H1 (cell line): ENCODE measurements at regions not wholly inside any gene's neighbourhood (a gene's known extent, or its start where the extent isn't known, plus 50 kb on each side); places are given as distances from the start of the nearest gene placed in this dataset.

Experiments used
- CTCF ChIA-PET: fragments of 300-600 bp; sonication (Branson Sonifier 250); formaldehyde crosslinking; loops from one replicate; lab custom pipeline; 2021; ENCODE audit not compliant: partially characterized antibody; lab: Charles Lee
- POLR2A ChIA-PET: fragments of 300-600 bp; sonication (Branson Sonifier 250); formaldehyde crosslinking; loops from one replicate; lab custom pipeline; 2021; ENCODE audit warnings: inconsistent platforms; ENCODE audit not compliant: partially characterized antibody; lab: Charles Lee
- DNase-seq, 2 experiments: peaks; one replicate each; pipeline versions ENCODE4 v3.0.0 to v3.0.0-alpha.2; 2010 to 2022; ENCODE audit warnings: low spot score in 2 of 2, low read depth in 1 of 2, mixed read lengths in 1 of 2
- FAIRE-seq: peaks from 2 replicates; lab custom pipeline; 2011; peaks lifted over from hg19 to GRCh38; lab: Jason Lieb, UNC
- H2AFZ ChIP-seq: 2 replicates; pipeline ENCODE4 v1.8.1; 2012; ENCODE audit warnings: low read length, inconsistent platforms
- H2AK5ac ChIP-seq: 2 replicates; pipeline ENCODE4 v1.6.1; 2013; ENCODE audit warnings: low read depth, low read length
- H2BK120ac ChIP-seq: replicated peaks from 2 replicates; pipeline ENCODE3; 2013; ENCODE audit warnings: low read depth, low read length, inconsistent platforms
- H2BK12ac ChIP-seq: 2 replicates; pipeline ENCODE4 v1.6.1; 2013; ENCODE audit warnings: low read depth, low read length
- H2BK15ac ChIP-seq: 2 replicates; pipeline ENCODE4 v1.6.1; 2013; ENCODE audit warnings: low read length
- H2BK20ac ChIP-seq: 2 replicates; pipeline ENCODE4 v1.6.1; 2013; ENCODE audit warnings: low read length
- H2BK5ac ChIP-seq: 2 replicates; pipeline ENCODE4 v1.6.1; 2013; ENCODE audit warnings: low read depth, low read length
- H3K14ac ChIP-seq: 2 replicates; pipeline ENCODE4 v1.6.1; 2013; ENCODE audit warnings: inconsistent platforms; ENCODE audit not compliant: insufficient read length
- H3K18ac ChIP-seq: 2 replicates; pipeline ENCODE4 v1.6.1; 2013; ENCODE audit warnings: low read length; ENCODE audit errors: extremely low read depth
- H3K23ac ChIP-seq: 2 replicates; pipeline ENCODE4 v1.6.1; 2013; ENCODE audit warnings: inconsistent platforms; ENCODE audit not compliant: insufficient read length
- H3K23me2 ChIP-seq: 2 replicates; pipeline ENCODE4 v1.6.1; 2013; ENCODE audit warnings: low read depth, low read length
- H3K27ac ChIP-seq: 2 replicates; pipeline ENCODE4 v1.6.1; 2011; ENCODE audit warnings: low read depth, low read length, inconsistent platforms
- H3K27me3 ChIP-seq, 4 experiments: replicated peaks in 1 of 4; 1 replicate in 1 of 4; 2 replicates in 3 of 4; pipeline versions ENCODE4 v1.6.1 to v1.8.1; 2011 to 2013; ENCODE audit warnings: low read length in 3 of 4, mild to moderate bottlenecking in 3 of 4, inconsistent platforms in 2 of 4, mixed read lengths in 2 of 4, moderate library complexity in 1 of 4; ENCODE audit not compliant: control insufficient read depth in 3 of 4, insufficient read depth in 3 of 4; ENCODE audit errors: extremely low read depth in 1 of 4
- H3K36me3 ChIP-seq, 4 experiments: 2 replicates each; pipeline versions ENCODE4 v1.6.1 to v1.8.1; 2011 to 2013; ENCODE audit warnings: mild to moderate bottlenecking in 4 of 4, low read length in 3 of 4, moderate library complexity in 2 of 4, control low read depth in 1 of 4, inconsistent platforms in 1 of 4; ENCODE audit not compliant: insufficient read depth in 4 of 4, control insufficient read depth in 2 of 4
- H3K4ac ChIP-seq: replicated peaks from 2 replicates; pipeline ENCODE3; 2013; ENCODE audit warnings: low read length, low read depth, mixed read lengths, inconsistent platforms; ENCODE audit not compliant: insufficient read length
- H3K4me1 ChIP-seq, 4 experiments: replicated peaks in 1 of 4; 1 replicate in 1 of 4; 2 replicates in 3 of 4; pipeline versions ENCODE4 v1.6.1 to v1.8.1; 2011 to 2013; ENCODE audit warnings: low read length in 3 of 4, inconsistent platforms in 2 of 4, mixed read lengths in 1 of 4; ENCODE audit not compliant: insufficient read depth in 4 of 4, control insufficient read depth in 3 of 4
- H3K4me2 ChIP-seq, 2 experiments: 2 replicates each; pipeline versions ENCODE4 v1.6.1 to v1.8.1; 2011 to 2013; ENCODE audit warnings: low read depth in 2 of 2, low read length in 2 of 2, control low read depth in 1 of 2, inconsistent platforms in 1 of 2, mild to moderate bottlenecking in 1 of 2; ENCODE audit not compliant: insufficient read depth in 1 of 2
- H3K4me3 ChIP-seq, 4 experiments: fragments of 200-600, 300-600 bp in 1 of 4; sonication (generic), shearing (Covaris generic), sonication (Bioruptor Twin) in 1 of 4; 2 replicates each; pipeline versions ENCODE4 v1.5.1 to v1.8.1; 2011 to 2016; ENCODE audit warnings: low read length in 4 of 4, low read depth in 3 of 4, control low read depth in 2 of 4, inconsistent platforms in 2 of 4, mild to moderate bottlenecking in 2 of 4, mixed read lengths in 1 of 4, moderate library complexity in 1 of 4; ENCODE audit not compliant: insufficient read depth in 2 of 4; ENCODE audit errors: extremely low read depth in 1 of 4
- H3K56ac ChIP-seq: replicated peaks from 2 replicates; pipeline ENCODE3; 2013; ENCODE audit warnings: low read depth, mild to moderate bottlenecking, mixed read lengths, low read length, inconsistent platforms; ENCODE audit not compliant: insufficient read length
- H3K79me1 ChIP-seq: 2 replicates; pipeline ENCODE4 v1.6.1; 2013; ENCODE audit warnings: low read depth, low read length, control low read depth
- H3K79me2 ChIP-seq, 2 experiments: 2 replicates each; pipeline versions ENCODE4 v1.6.1 to v1.8.1; 2012 to 2013; ENCODE audit warnings: low read length in 2 of 2, mild to moderate bottlenecking in 2 of 2, inconsistent platforms in 1 of 2; ENCODE audit not compliant: insufficient read depth in 2 of 2, control insufficient read depth in 1 of 2
- H3K9ac ChIP-seq, 4 experiments: replicated peaks in 1 of 4; 1 replicate in 1 of 4; 2 replicates in 3 of 4; pipeline versions ENCODE4 v1.6.1 to v1.8.1; 2011 to 2013; ENCODE audit warnings: low read depth in 3 of 4, low read length in 3 of 4, control low read depth in 2 of 4, mild to moderate bottlenecking in 2 of 4, moderate library complexity in 2 of 4, inconsistent platforms in 1 of 4; ENCODE audit errors: extremely low read depth in 1 of 4
- H3K9me3 ChIP-seq, 2 experiments: 2 replicates each; pipeline versions ENCODE4 v1.6.1 to v1.8.1; 2012 to 2013; ENCODE audit warnings: mild to moderate bottlenecking in 2 of 2, moderate library complexity in 2 of 2, control low read depth in 1 of 2, inconsistent platforms in 1 of 2, low read depth in 1 of 2, low read length in 1 of 2, mixed read lengths in 1 of 2; ENCODE audit not compliant: insufficient read depth in 2 of 2
- H4K20me1 ChIP-seq, 2 experiments: replicated peaks in 1 of 2; 2 replicates each; pipeline versions ENCODE3 to v1.8.1; 2011 to 2013; ENCODE audit warnings: inconsistent platforms in 2 of 2, low read length in 2 of 2, mild to moderate bottlenecking in 1 of 2; ENCODE audit not compliant: insufficient read depth in 2 of 2, control insufficient read depth in 1 of 2
- H4K5ac ChIP-seq: 2 replicates; pipeline ENCODE4 v1.6.1; 2013; ENCODE audit warnings: low read length, low read depth, mixed read lengths, inconsistent platforms; ENCODE audit not compliant: insufficient read length
- H4K8ac ChIP-seq: 2 replicates; pipeline ENCODE4 v1.8.0; 2013; ENCODE audit warnings: mild to moderate bottlenecking, moderate library complexity, low read length, inconsistent platforms; ENCODE audit not compliant: insufficient read depth; ENCODE audit errors: extremely low read depth
- H4K91ac ChIP-seq: replicated peaks from 2 replicates; pipeline ENCODE3; 2013; ENCODE audit warnings: low read length, mixed read lengths, inconsistent platforms; ENCODE audit not compliant: insufficient read length
- NANOG ChIP-seq: IDR thresholded peaks from 2 replicates; pipeline ENCODE4 v1.6.1; 2011; ENCODE audit warnings: low read length, low read depth, mild to moderate bottlenecking, inconsistent platforms; ENCODE audit not compliant: insufficient read depth, poor library complexity, severe bottlenecking
- RAD21 ChIP-seq, 2 experiments: IDR thresholded peaks in 1 of 2; conservative IDR thresholded peaks in 1 of 2; 2 replicates each; pipeline ENCODE4 v1.6.1; 2011; ENCODE audit warnings: low read depth in 2 of 2, low read length in 2 of 2, improper control_type of control experiment in 1 of 2, inconsistent platforms in 1 of 2, mild to moderate bottlenecking in 1 of 2, moderate library complexity in 1 of 2
- SIN3A ChIP-seq, 2 experiments: IDR thresholded peaks in 1 of 2; conservative IDR thresholded peaks in 1 of 2; 2 replicates each; pipeline ENCODE4 v1.6.1; 2011 to 2012; ENCODE audit warnings: low read length in 2 of 2, improper control_type of control experiment in 1 of 2, low read depth in 1 of 2, mild to moderate bottlenecking in 1 of 2
- WGBS, 2 experiments: shearing (Covaris generic) in 1 of 2; methylation state at CpG; one replicate each; pipeline versions ENCODE4 v1.1.6 to v1.1.7; 2013 to 2015; ENCODE audit warnings: low lambda C conversion rate in 2 of 2, mixed read lengths in 2 of 2, inconsistent platforms in 1 of 2, low coverage in 1 of 2, missing lambda C conversion rate in 1 of 2; ENCODE audit not compliant: insufficient replicate concordance in 2 of 2, insufficient coverage in 1 of 2, insufficient read length in 1 of 2; ENCODE audit errors: extremely low coverage in 1 of 2, missing lambda C conversion rate in 1 of 2; 5-methylcytosine and 5-hydroxymethylcytosine counted together
- TF ChIP-seq, protein P1 (sequence below): IDR thresholded peaks from 2 replicates; pipeline ENCODE4 v1.6.1; 2011; ENCODE audit warnings: low read length, improper control_type of control experiment

DNA sequence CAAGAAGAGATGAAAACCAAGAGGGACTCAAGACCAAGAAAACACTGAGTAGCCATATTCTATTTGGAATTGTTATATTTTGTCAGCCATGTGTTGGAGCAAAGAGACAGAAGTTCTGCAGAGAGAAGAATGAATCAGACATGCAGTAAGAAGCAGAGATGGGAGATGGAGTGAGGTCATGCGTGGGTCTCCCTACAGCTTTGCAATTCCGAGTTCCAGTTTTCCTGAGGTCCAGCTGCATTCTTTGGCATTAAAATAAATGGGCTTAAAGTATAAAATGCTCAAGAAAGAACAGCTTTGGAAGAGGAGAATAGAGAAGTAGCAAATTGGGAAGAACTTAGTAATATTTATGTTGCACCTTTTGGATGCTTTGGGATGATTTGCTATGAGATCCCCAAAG, 361.6 kb downstream of the NPR3 start:
- H2BK5ac ChIP-seq = no peak overlapping the region
- H2AFZ ChIP-seq = no peak overlapping the region
- H2BK120ac ChIP-seq = no peak overlapping the region
- H4K5ac ChIP-seq = no peak overlapping the region
- H3K4me1 ChIP-seq = no peaks in the 10 kb centered on the region
- H3K4me3 ChIP-seq = no peak overlapping the region
- H2BK12ac ChIP-seq = no peak overlapping the region
- H2BK15ac ChIP-seq = no peak overlapping the region
- no peak overlapping the region for H3K18ac ChIP-seq
- FAIRE-seq (no peak), DNase-seq (no peak)
- no peak overlapping the region for H3K9ac ChIP-seq
- H3K9me3 ChIP-seq = 0 out of 4 replicates have a peak, but pooled peaks cover 0 to 9% of the 10 kb centered on the region in 2 experiments
- no peak overlapping the region for H3K23ac ChIP-seq
- no peak overlapping the region for H3K4me2 ChIP-seq
- CTCF ChIA-PET = interaction anchor here (1.1 to 1.5 kb wide), 2 partner anchors 9 to 117 kb away, joined by 3 read pairs; no protein-coding TSS in a partner anchor
- no peak overlapping the region for H3K4ac ChIP-seq
- no peak overlapping the region for H4K91ac ChIP-seq
- POLR2A ChIA-PET = no interaction called here
- no peak overlapping the region for H3K27ac ChIP-seq
- H3K56ac ChIP-seq = no peak overlapping the region
- no peak overlapping the region for H2AK5ac ChIP-seq
- no peaks in the 10 kb centered on the region for H3K23me2 ChIP-seq
- H3K36me3 ChIP-seq = peaks cover 0 to 3% (median 0%) of the 10 kb centered on the region in 4 experiments; a peak in 1 of 8 replicates
- no peaks in the 10 kb centered on the region for H3K79me1 ChIP-seq
- H3K79me2 ChIP-seq = no peaks in the 10 kb centered on the region
- 92% methylated on average over 2 of the region's 2 CpGs; no CpG with 5 or more reads in 1 of the 2 experiments for WGBS, 2 experiments
- no peak overlapping the region for H2BK20ac ChIP-seq
- H3K27me3 ChIP-seq = no peaks in the 10 kb centered on the region
- no peak overlapping the region for H4K8ac ChIP-seq
- no peaks in the 10 kb centered on the region for H4K20me1 ChIP-seq
- H3K14ac ChIP-seq = no peak overlapping the region
- TF ChIP-seq SIN3A (conservative IDR thresholded peaks at IDR 0.05 in 1 of 2, IDR thresholded peaks at IDR 0.05 in 1 of 2; ENCODE audit: low read depth in 1 of 2, low read length in 2 of 2) (no peak), RAD21 (IDR thresholded peaks at IDR 0.05 in 1 of 2, conservative IDR thresholded peaks at IDR 0.05 in 1 of 2; ENCODE audit: low read depth in 2 of 2, low read length in 2 of 2) (no peak), NANOG (no peak)
- TF ChIP-seq, protein P1, sequence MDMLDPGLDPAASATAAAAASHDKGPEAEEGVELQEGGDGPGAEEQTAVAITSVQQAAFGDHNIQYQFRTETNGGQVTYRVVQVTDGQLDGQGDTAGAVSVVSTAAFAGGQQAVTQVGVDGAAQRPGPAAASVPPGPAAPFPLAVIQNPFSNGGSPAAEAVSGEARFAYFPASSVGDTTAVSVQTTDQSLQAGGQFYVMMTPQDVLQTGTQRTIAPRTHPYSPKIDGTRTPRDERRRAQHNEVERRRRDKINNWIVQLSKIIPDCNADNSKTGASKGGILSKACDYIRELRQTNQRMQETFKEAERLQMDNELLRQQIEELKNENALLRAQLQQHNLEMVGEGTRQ = no peak
